ENCODE measurements at regions not wholly inside any gene's neighbourhood (a gene's known extent, or its start where the extent isn't known, plus 50 kb on each side); places are given as distances from the start of the nearest gene placed in this dataset.
"Not testable (repeated sequence)": the region's sequence is repeated elsewhere in the genome, so short reads cannot be mapped to it uniquely, and the experiment has no call there.

GRCh38 chr15:98324341-98324970 is 323.9 kb upstream of the IGF1R start:
- DNase-seq (ENCODE audit: low read depth in 2 of 2), result no peak

- no peak for DNase-seq (ENCODE audit: low read depth in 2 of 2)
Measured at GRCh38 chr15:98326804-98327203, 321.5 kb upstream of the IGF1R start.

DNA sequence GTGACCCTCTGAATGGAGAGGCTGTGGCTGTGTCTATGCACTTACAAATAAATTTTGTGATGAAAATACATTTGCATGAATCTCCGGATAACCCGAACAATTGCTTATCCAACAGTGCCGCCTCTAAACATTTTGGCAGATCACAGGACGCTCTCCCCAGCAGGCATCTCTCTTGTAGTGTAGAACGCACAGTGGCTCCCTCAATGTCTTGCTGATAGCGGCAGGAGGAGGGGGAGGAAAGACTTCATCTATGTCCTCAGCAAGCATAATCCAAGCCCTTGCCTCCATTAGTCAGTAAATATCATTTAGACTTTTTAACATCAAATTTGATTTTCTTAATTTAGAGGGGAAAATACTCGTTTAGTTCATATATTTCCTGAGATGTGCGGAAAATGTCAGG is 318.1 kb upstream of the IGF1R start:
- no peak for DNase-seq (ENCODE audit: low read depth in 2 of 2)

DNA sequence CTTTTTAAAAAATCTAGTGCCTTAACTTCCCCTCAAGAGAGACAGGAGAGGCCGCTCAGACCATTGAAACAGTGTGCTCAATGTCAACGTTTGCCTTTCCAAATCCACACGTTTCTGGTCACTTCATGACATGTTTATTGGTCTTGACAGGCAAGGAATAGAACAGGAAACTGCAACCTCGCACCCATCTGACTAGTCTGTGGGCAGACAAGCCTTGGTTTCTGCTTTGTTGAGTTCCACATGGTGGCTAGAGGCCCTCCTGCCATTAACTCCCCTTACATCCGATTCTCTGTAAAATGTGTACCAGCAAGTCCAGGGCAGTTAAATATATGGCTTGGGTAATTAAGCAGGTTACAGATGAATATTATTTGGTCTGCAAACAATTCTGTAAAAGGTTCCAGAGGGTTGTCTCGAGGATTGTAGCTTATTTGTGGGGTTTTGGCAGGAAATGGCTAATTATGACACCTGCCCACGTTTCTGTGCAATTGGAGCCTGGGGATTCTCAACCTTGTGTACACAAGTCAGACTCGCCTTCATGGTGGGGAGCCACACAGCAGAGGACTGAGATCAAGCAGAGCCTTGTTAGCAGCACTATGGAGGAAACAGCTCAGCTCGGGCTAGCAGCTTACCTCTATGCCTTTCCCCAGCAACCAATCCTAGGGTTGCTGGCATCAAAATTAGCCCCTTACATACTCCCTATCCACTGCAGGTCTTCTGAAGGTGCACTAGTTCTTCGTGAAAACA is 317.5 kb upstream of the IGF1R start:
- DNase-seq (ENCODE audit: low read depth in 2 of 2), result no peak

DNA sequence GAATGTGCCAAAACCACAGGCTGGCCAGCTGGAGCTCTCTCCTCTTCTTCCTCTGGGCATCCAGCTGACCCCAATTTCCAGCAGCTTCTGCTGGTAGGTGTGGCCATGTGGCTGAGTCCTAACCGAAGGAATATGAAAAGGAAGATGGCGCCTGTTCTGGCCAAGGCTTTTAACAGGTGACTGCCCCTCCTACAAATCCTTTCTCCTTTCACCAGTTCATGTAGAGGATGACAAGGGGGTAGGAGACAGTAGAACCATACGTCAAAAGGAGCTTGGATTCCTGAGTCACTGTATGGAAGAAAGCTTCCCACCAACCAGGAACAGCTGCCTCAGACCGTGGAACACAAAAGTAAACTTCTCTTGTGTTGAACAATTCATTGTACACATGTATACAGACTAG is 316.7 kb upstream of the IGF1R start:
- DNase-seq (ENCODE audit: low read depth in 2 of 2), result no peak

GRCh38 chr15:98333251-98333650 is 315.1 kb upstream of the IGF1R start:
- DNase-seq (ENCODE audit: low read depth in 2 of 2), result no peak

GRCh38 chr15:98342911-98343310 is 305.4 kb upstream of the IGF1R start:
- no peak for DNase-seq (ENCODE audit: low read depth in 2 of 2)

DNA sequence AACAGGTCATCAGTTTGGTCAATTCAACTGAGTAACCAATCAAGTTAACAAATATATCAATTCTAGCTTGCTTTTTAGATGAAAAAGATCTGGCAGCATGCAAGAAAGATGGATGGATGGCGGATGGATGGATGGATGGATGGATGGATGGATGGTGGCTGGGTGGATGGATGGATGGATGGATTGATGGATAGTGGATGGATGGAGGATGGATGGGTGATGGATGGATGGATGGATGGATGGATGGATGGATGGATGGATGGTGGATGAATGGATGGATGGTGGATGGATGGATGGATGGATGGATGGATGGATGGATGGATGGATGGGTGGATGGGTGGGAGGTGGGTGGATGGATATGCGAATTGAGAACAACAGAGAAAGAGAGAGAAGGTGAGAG is 303.7 kb upstream of the IGF1R start:
- DNase-seq (ENCODE audit: low read depth in 2 of 2), result no peak

GRCh38 chr15:98347001-98347400 is 301.3 kb upstream of the IGF1R start:
- DNase-seq (ENCODE audit: low read depth in 2 of 2), result no peak

DNA sequence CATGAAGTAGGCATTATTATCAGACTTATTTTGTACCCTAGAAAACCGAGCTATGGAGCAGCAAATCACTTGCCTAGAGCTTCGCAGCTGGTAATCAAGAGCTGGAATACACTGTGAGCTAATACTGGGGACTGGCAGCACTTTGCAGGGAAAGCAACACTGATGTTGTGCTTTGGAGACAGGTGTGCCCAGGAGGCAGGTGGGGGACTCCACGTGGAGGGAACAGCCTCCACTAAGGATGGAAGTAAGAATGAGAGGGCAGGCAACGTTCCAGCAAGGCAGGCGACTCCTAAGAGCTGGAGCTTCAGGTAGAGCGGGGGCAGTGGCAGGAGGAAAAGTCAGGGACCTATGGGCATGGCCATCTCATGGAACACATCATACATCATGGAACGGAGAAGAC is 300.5 kb upstream of the IGF1R start:
- no peak for DNase-seq (ENCODE audit: low read depth in 2 of 2)

DNA sequence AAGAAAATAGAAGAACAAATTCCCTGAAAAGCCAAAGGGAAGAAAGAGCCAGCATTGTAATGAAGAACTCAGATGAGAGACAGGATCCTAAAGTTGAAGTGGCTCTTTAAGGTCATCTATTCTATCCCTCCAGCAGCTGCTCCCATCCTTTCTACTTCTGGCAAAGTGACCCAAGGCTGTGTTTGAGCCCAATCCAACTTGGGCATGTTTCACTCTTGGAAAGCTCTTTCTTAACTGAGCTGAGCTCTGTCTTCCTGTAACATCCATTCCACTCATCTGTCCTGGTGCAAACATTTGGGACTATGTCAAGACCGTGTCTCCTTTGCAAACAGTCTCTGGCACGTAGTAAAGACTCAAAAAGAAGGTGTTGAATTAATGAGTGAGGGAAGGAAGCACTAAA is 298.1 kb upstream of the IGF1R start:
- DNase-seq (ENCODE audit: low read depth in 2 of 2), result no peak

DNA sequence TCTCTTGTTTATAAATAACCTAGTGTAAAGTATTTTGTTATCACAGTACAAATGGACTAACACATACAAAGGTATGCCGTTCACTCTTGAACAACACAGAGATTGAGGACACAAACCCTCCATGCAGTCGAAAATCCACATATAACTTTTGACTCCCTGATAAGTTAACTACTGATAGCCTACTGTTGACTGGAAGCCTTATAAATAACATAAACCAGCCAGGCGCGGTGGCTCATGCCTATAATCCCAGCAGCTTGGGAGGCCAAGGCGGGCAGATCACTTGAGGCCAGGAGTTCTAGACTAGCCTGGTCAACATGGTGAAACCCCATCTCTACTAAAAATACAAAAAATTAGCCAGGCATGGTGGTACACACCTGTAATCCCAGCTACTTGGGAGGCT is 290.1 kb upstream of the IGF1R start:
- not testable (repeated sequence) for DNase-seq (ENCODE audit: low read depth in 2 of 2)

GRCh38 chr15:98358971-98359370 is 289.4 kb upstream of the IGF1R start:
- no peak for DNase-seq (ENCODE audit: low read depth in 2 of 2)

DNA sequence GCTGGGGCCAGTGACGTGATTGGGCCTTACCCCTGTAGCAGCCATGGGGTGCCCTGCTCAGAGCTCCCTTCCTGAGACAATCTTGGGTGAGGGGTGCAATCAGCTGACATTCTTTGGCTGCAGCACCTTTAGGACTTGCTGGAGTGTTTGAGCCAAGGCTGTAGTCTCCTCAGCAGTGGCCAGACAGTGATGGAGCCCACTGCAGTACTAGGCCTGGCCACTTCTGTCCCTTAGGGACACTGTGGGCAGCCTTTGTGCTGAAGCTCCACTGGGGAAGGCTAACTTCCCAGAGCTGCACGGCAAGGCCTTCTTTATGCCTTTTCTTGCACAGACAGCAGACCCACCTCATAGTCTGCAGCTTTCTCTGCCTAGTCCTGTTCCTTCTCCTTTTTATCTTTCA is 284.9 kb upstream of the IGF1R start:
- no peak for DNase-seq (ENCODE audit: low read depth in 2 of 2)

GRCh38 chr15:98363955-98364354 is 284.4 kb upstream of the IGF1R start:
- DNase-seq (ENCODE audit: low read depth in 2 of 2), result no peak

GRCh38 chr15:98369081-98369716 is 279.1 kb upstream of the IGF1R start:
- no peak for DNase-seq (ENCODE audit: low read depth in 2 of 2)

DNA sequence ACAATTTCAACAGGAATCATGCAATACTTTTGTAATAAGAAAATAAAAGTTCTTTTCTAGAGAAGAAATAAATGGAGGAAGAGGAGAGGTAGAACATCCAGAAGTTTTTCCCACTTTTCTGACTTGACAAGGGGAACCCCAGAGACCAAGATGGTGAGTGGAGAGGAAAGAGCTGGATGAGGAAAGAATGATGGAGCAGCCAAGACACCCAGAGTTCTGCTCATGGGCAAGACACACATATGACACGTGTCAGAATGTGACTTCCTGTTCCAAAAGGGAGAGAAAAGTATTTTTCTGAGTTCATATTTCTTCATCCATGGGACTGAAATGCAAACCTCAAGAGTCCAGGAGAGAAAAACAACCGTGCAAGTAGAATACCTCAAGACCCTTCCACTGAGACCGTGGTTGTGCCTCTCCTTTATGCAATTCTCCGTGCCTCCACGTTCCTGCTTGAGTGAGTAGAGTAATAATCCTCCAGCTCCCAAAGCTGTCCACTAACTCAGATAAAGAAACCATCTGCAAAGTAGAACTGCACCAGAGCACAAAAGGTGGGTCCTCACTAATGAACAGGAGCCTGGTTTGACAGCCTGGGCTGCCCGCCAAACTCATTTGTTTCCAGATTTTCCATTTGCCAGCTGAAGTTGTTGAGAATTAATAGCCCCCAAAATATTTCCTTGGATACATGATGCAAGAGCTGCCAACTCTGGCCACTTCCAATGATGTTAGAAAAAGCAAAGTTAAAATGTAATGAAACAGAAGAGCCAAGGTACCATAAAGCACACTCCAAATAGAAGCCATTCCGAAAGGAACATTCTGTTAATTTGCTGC is 272.6 kb upstream of the IGF1R start:
- no peak for DNase-seq (ENCODE audit: low read depth in 2 of 2)

- no peak for DNase-seq (ENCODE audit: low read depth in 2 of 2)
Measured at GRCh38 chr15:98380721-98381120, 267.6 kb upstream of the IGF1R start.

DNA sequence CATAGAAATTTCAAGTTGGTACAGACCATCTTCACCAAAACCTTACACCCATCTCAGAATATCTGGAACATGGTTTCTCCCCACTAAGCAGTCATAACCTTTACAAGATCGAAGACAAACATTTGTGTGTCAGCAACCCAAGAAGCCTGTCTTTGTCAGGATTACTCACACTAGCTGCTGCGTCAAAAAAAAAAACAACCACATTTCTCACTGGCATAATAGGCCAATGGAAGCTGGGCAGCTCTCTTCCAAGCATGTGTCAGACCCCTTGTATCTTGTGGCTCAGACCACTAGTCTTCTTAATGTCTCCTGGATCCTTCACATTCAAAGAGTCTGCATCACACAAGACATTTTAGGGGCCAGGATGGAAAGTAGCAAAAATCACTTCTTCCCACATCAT is 266.9 kb upstream of the IGF1R start:
- DNase-seq (ENCODE audit: low read depth in 2 of 2), result no peak

DNA sequence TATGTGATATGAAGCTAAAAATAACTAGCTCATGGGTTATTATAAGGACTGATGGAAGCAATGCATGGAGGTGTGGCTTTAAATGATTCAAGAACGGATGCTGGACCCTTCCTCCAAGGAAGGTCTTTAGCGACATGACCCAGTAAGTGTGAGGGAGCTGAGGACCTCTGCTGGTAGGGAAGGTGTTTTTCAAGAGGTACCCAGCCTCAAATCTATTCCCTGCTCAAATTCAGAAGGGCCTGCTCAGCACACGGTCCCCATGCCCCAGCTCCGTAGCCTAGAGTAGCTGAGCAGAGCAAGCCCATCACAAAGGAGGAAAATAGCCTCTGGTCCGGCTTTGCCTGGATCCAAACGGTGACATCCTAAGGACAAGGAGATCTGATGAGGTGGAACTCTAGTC is 266.2 kb upstream of the IGF1R start:
- DNase-seq (ENCODE audit: low read depth in 2 of 2), result no peak

DNA sequence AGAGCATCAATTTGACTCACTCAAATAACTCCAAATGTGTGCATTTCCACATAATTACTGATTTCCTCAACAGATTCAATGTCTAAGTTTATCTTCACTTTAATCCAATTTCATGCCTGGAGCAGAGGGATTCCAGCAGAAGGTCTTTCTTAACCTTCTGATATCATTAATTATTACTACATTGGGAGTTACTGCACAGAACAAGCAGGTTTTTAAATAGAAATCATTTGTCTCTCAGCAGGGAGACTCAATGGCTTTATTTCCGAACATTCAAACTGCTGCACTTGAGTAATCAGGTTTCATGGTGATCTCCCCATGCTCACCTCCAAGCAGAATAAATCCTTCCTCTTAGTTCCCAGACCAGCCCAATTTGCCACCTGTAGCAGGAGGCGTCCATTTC is 264.8 kb upstream of the IGF1R start:
- no peak for DNase-seq (ENCODE audit: low read depth in 2 of 2)

GRCh38 chr15:98384328-98385029 is 263.9 kb upstream of the IGF1R start:
- no peak for DNase-seq (ENCODE audit: low read depth in 2 of 2)
